ENCODE measurements at regions not wholly inside any gene's neighbourhood (a gene's known extent, or its start where the extent isn't known, plus 50 kb on each side); places are given as distances from the start of the nearest gene placed in this dataset.
A peak's percentile ranks its signal among the peaks of the same experiment; 100 is the strongest.
"Not testable (repeated sequence)": the region's sequence is repeated elsewhere in the genome, so short reads cannot be mapped to it uniquely, and the experiment has no call there.

DNA sequence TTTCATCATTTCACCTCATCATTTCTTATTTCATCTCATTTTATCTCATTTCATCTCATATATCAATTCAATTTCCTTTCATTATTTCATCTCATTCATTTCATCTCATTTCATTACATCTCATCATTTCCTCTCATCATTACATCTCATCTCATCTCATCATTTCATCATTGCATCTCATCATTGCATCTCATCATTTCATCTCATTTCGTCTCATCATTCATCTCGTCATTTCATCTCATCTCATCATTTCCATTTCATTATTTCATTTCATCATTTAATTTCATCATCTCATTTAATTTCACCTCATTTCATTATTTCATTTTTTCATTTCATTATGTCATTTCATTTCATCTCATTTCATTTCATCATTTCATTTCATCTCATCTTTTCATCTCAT, 168.5 kb upstream of the FAM72C start:
- not testable (repeated sequence) for DNase-seq (ENCODE audit: low read depth); H3K4me3 ChIP-seq (ENCODE audit: low read depth, low read length)

DNA sequence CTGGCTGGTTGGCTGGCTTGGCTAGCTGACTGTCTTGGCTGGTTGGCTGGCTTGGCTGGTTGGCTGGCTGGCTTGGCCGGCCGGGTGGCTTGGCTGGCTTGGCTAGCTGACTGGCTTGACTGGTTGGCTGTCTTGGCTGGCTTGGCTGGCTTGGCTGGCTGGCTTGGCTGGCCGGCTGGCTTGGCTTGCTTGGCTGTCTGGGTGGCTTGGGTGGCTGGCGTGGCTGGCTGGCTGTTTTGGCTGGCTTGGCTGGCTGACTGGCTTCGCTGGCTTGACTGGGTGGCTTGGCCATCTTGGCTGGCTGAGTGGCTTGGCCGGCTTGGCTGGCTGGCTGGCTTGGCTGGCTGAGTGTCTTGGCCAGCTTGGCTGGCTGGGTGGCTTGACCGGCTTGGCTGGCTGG, 133.2 kb upstream of the FAM72C start:
- not testable (repeated sequence) for H3K4me3 ChIP-seq (ENCODE audit: low read depth, low read length); DNase-seq (ENCODE audit: low read depth)

DNA sequence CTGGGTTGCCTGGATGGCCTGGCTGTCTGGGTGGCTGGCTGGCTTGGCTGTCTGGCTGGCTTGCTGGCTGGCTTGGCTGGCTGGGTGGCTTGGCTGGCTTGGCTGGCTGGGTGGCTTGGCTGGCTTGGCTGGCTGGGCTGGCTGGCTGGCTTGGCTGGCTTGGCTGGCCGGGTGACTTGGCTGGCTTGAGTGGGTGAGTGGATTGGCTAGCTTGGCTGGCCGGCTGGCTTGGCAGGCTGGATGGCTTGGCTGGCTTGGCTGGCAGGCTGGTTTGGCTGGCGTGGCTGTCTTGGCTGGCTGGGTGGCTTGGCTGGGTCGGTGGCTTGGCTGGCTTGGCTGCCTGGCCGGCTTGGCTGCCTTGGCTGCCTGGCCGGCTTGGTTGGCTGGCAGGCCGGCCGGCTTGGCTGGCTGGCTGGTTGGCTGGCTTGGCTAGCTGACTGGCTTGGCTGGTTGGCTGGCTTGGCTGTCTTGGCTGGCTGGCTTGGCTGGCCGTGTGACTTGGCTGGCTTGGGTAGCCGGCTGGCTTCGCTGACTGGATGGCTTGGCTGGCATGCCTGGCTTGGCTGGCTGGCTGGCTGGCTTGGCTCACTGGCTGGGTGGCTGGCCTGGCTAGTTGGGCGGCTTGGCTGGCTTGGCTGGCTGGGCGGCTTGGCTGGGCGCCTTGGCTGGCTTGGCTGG, 132.4 kb upstream of the FAM72C start:
- not testable (repeated sequence) for DNase-seq (ENCODE audit: low read depth); H3K4me3 ChIP-seq (ENCODE audit: low read depth, low read length)

DNA sequence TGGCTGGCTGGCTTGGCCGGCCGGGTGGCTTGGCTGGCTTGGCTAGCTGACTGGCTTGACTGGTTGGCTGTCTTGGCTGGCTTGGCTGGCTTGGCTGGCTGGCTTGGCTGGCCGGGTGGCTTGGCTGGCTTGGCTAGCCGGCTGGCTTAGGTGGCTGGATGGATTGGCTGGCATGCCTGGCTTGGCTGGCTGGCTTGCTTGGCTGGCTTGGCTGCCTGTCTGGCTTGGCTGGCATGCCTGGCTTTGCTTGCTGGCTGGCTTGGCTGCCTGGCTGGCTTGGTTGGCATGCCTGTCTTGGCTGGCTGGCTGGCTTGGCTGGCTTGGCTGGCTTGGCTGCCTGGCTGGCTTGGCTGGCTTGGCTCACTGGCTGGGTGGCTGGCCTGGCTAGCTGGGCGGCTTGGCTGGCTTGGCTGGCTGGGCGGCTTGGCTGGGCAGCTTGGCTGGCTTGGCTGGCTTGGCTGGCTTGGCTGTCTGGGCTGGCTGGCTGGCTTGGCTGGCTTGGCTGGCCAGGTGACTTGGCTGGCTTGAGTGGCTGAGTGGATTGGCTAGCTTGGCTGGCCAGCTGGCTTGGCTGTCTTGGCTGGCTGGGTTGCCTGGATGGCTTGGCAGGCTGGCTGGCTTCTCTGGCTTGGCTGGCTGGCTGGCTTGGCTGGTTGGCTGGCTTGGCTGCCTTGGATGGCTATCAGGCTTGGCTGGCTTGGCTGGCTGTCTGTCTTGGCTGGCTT, 131.5 kb upstream of the FAM72C start:
- not testable (repeated sequence) for DNase-seq (ENCODE audit: low read depth); H3K4me3 ChIP-seq (ENCODE audit: low read depth, low read length)

DNA sequence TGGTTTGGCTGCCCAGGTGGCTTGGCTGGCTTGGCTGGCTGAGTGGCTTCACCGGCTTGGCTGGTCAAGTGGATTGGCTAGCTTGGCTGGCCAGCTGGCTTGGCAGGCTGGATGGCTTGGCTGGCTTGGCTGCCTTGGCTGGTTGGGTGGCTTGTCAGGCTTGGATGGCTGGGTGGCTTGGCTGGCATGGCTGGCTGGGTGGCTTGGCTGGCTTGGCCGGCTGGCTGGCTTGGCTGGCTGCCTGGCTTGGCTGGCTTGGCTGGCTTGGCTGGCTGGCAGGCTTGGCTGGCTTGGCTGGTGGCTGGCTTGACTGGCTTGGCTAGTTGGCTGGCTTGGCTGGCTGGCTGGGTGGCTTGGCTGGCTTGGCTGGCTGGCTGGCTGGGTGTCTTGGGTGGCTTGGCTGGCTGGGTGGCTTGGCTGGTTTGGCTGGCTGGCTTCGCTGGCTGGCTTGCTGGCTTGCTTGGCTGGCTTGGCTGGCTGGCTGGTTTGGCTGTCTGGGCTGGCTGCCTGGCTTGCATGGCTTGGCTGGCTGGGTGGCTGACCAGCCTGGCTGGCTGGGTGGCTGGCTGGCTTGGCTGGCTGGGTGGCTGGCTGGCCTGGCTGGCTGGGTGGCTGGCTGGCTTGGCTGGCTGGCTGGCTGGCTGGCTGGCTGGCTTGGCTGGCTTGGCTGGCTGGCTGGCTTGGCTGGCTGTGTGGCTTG, 130.4 kb upstream of the FAM72C start:
- not testable (repeated sequence) for H3K4me3 ChIP-seq (ENCODE audit: low read depth, low read length); DNase-seq (ENCODE audit: low read depth)

DNA sequence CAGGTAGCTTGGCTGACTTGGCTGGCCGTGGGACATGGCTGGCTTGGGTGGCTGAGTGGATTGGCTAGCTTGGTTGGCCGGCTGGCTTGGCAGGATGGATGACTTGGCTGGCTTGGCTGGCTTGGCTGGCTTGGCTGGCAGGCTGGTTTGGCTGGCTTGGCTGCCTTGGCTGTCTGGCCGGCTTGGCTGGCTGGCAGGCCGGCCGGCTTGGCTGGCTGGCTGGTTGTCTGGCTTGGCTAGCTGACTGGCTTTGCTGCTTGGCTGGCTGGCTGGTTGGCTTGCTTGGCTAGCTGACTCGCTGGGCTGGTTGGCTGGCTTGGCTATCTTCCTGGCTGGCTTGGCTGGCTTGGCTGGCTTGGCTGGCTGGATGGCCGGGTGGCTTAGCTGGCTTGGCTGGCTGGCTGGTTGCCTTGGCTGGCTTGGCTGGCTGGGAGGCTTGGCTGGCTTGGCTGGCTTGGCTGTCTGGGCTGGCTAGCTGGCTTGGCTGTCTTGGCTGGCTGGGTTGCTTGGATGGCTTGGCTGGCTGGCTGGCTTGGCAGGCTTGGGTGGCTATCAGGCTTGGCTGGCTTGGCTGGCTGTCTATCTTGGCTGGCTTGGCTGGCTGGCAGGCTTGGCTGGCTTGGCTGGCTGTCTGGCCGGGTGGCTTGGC, 129.7 kb upstream of the FAM72C start:
- no peak for DNase-seq (ENCODE audit: low read depth)
- TF ChIP-seq, protein P1, sequence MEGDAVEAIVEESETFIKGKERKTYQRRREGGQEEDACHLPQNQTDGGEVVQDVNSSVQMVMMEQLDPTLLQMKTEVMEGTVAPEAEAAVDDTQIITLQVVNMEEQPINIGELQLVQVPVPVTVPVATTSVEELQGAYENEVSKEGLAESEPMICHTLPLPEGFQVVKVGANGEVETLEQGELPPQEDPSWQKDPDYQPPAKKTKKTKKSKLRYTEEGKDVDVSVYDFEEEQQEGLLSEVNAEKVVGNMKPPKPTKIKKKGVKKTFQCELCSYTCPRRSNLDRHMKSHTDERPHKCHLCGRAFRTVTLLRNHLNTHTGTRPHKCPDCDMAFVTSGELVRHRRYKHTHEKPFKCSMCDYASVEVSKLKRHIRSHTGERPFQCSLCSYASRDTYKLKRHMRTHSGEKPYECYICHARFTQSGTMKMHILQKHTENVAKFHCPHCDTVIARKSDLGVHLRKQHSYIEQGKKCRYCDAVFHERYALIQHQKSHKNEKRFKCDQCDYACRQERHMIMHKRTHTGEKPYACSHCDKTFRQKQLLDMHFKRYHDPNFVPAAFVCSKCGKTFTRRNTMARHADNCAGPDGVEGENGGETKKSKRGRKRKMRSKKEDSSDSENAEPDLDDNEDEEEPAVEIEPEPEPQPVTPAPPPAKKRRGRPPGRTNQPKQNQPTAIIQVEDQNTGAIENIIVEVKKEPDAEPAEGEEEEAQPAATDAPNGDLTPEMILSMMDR (IDR thresholded peaks at IDR 0.05; ENCODE audit: control insufficient read depth, extremely low read depth, insufficient read depth): no peak
- H3K4me3 ChIP-seq (ENCODE audit: low read depth, low read length): no peak overlapping the region

DNA sequence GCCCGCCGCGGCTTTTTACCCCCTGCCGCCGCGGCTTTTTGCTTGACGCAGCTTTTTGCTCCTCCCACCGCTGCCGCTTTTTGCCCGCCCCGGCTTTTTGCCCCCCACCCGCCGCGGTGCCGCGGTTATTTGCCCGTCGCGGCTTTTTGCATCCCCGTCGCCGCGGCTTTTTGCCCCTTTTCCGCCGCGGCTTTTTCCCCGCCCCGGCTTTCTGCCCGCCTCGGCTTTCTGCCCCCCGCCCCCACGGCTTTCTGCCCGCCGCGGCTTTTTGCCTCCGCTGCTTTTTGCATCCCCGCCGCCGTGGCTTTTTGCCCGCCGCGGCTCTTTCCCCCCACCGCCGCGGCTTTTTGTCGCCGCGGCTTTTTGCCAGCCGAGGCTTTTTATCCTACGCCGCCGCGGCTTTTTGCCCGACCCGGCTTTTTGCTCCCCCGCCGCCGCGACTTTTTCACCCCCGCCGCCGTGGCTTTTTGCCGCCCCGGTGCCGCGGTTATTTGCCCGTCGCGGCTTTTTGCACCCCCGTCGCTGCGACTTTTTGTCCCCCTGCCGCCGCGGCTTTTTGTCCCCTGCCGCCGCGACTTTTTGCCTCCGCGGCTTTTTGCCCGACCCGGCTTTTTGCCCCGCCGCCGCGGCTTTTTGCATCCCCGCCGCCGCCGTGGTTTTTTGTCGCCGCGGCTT, 105.5 kb upstream of the FAM72C start:
- DNase-seq (ENCODE audit: low read depth): not testable (repeated sequence)
- H3K4me3 ChIP-seq (ENCODE audit: low read depth, low read length): peak overlapping the region; percentile 36

DNA sequence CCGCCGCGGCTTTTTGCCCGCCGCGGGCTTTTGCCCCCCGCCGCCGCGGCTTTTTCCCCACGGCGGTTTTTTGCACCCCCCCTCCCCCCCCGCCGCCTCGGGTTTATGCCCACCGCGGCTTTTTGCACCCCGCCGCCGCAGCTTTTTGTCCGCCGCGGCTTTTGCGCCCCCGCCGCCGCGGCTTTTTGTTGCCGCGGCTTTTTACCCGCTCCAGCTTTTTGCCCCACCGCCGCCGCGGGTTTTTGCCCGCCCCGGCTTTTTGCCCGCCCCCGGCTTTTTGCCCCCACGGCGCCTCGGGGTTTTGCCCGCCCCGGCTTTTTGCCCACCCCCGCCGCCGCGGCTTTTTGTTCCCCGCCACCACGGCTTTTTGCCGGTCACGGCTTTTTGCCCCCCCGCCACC, 104.9 kb upstream of the FAM72C start:
- H3K4me3 ChIP-seq (ENCODE audit: low read depth, low read length): peak overlapping the region; percentile 36
- not testable (repeated sequence) for DNase-seq (ENCODE audit: low read depth)

DNA sequence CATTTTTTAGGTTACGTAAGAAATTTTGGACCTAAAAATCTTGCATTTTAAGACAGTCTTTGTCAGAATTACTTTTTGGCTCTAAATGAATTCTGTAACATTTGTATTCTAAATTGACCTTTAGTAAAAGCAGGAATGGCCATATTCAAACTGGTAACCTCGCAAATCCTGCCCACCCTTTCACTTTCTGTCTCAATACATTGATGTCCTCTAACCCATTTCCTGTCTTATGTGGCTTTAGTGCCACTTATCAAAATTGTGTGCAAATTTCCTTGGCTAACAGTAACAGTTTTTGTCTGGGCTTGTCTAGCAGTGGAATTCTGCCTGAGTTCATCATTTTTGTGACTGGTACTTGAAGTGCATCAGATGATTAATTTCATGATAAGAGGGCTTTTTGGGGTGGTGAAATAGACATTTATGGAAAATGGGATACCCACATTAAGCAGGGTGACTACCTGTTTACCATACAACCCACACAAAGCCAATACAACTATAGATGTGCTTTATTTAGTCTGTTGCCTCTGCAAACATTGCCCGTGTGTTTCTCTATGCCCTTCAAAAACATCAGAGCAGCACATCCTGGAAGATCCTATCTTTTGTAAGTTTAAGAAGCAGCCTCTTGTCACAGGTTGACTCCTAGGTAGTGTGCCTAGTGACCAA, 98.7 kb upstream of the FAM72C start:
- DNase-seq (ENCODE audit: low read depth); H3K4me3 ChIP-seq (ENCODE audit: low read depth, low read length): not testable (repeated sequence)

DNA sequence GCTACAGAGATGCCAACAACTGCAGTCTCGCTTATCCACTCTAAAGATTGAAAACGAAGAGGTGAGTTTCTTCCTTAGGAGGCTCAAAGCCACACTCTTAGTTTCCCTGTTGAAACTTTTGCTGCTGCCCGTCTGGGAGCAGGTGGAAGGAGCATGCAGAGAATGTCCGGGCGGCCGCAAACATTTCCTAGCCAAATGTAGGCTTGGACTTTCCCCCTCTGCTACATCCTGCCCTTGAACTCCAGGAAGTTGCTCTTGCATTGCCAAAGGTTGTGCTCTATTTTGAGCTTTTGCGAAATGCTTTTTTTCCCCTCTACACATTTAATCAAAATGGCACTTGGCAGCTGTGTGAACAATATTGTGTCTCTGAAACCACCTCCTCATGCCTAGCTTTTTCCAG, 95.3 kb upstream of the FAM72C start:
- not testable (repeated sequence) for H3K4me3 ChIP-seq (ENCODE audit: low read depth, low read length); DNase-seq (ENCODE audit: low read depth)

DNA sequence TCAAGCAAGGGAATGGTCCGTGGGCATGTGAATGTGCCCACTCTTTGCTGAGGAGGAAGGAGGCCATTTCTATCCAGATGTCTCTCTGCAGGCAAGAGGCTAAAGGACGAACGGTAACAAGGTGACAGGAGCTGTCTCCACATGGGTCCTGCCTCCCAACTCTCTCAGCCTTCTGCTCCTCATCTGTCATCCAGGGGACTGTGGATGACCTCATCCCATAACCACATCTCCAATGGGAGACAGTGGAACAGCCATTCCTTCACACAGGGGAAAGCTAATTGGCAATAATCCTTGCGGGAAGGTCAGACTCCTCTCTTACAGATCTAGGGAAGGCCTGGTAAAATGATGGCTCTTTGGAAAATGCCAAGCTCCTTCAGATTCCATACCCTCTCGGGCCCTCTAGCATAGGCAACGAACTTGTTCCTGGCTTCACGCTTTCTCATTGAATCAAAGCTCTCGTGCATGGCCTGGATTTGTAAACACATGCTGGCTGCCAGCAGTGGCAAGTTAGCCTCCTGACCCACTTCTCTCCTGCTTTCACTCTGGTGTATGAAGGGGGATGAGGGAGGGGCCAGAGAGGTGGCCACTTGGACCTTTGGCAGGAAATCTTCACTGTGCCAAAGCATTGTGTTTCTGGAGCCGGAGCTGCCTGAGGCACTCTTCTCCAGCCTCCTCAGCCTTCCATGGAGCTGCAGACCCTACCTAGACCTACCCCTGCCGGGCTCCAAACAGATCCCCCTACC, 94.5 kb upstream of the FAM72C start:
- H3K4me3 ChIP-seq (ENCODE audit: low read depth, low read length); DNase-seq (ENCODE audit: low read depth): not testable (repeated sequence)

DNA sequence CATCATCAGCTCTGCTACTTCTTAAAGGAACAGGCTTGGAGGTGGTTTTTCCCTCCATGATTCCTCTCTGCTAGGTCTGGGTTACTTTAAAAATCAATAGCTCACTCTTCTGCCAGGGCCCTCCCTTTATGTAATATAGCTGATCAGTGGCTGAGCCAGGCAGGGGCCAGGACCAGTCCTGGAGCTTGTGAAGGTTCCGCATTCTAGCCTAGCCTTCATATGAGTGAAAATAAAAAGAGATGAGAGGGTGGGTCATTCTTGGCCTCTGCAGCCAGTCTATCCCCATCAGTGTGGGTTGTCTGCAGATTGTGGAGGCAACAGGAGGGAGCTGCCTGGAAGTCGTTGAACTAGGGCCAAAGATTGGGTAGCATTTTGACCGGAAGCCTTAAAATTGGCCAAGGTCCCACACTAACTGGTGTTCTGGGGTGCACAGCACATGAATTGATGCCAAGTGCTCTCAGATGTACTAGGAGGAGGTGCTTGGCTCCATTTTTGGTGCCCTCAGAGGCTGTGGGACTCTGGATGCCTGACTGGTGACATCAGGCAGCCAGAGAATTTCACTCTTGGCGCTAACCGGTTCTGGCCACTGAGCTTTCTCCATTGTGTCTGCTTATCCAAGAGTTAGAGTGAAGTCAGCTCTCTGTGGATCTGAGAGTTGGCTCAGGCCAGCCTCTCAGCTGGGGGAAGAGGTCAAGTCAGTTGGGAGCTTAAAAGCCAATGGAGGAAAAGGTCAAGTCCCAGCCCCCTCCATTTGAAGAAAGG, 93.7 kb upstream of the FAM72C start:
- not testable (repeated sequence) for H3K4me3 ChIP-seq (ENCODE audit: low read depth, low read length); DNase-seq (ENCODE audit: low read depth)

DNA sequence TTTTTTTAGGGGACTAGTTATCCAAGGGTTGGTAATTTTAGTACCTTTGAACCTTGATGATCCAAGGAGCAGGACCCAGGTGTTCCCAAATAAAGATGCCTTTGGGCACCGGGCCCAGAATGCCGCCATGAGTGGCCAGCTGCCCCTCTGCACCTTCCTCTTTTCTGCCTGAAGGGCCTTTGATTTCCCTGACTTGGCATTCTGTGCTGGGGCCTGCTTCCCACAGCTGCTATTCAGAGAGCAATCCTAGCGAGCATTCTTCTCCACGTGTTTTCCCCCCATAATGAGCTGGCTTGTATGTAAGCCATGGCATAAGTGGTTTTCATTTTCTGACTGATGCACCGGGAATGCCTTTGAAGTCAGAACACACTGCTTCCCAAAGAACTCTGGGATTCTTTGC, 77.6 kb upstream of the FAM72C start:
- not testable (repeated sequence) for H3K4me3 ChIP-seq (ENCODE audit: low read depth, low read length); DNase-seq (ENCODE audit: low read depth)

DNA sequence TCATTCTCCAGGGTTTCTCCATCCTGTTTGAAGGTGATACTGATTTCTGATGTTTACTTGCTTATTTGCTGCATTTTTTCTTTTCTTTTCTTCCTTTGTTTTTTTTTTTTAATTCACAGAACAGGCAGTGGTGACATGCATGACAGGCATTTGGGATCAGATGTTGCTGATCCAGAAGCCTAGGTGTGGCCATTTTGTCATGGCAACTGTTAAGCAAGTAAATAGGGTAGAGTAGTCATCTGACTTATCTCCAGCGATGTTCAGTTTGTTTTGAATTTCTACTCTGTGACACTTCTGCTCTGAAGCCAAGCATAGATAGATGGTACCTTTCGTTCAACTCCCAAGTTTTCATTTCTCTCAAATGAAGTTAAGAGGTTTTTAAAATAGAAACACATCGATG, 74.9 kb upstream of the FAM72C start:
- H3K4me3 ChIP-seq (ENCODE audit: low read depth, low read length); DNase-seq (ENCODE audit: low read depth): not testable (repeated sequence)

Data from LNCaP clone FGC (cell line).